ENCODE measurements at regions not wholly inside any gene's neighbourhood (a gene's known extent, or its start where the extent isn't known, plus 50 kb on each side); places are given as distances from the start of the nearest gene placed in this dataset.

DNA sequence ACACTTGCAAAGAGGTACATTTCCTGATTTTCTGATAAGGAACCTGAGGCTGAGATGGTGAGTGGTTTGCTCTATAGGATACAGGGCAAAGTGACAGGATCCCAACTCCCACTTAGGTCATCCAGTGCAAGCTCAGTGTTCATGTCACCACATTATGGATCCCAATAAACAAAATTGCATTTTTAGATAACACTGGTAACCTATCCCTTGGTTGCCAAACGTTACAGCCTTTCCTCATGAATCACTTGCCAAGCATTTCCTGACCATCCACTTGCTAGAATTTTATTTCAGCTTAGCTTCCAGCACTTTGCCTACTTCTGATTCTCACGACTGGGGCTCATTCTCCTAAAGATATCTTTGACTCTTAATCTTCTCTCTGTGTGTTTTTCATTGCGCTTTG, 131.4 kb upstream of the ODAD2 start:
- no peak for ATAC-seq
- peaks cover 3 to 5% of the 10 kb centered on the region in 2 donors for H3K9me3 Mint-ChIP-seq
- intact Hi-C loops (cut with micrococcal nuclease), result no loop called here
- no peak overlapping the region for H3K4me3 ChIP-seq (ENCODE audit: low read length)
- DNase-seq, result no peak
- H3K27me3 Mint-ChIP-seq (ENCODE audit: low read depth in 2 of 2), result no peaks in the 10 kb centered on the region
- H3K9me3 ChIP-seq (ENCODE audit: control insufficient read depth, insufficient read depth, low read length), result no peaks in the 10 kb centered on the region
- peaks cover 8% of the 10 kb centered on the region for H3K4me1 ChIP-seq (ENCODE audit: control insufficient read depth, insufficient read depth, low read length)
- no peak overlapping the region for H3K27ac ChIP-seq (ENCODE audit: low read length)
- WGBS (ENCODE audit: insufficient coverage), result 88% methylated on average over 3 of the region's 3 CpGs
- H3K36me3 ChIP-seq (ENCODE audit: control insufficient read depth, insufficient read depth, low read length), result peaks cover 3% of the 10 kb centered on the region
- H3K4me3 Mint-ChIP-seq, result no peak overlapping the region
- H3K4me1 Mint-ChIP-seq, result peaks cover 22 to 24% of the 10 kb centered on the region in 2 donors
- no peaks in the 10 kb centered on the region for H3K27me3 ChIP-seq (ENCODE audit: control insufficient read depth, insufficient read depth, low read length)
- peaks cover 25% of the 10 kb centered on the region for H3K36me3 Mint-ChIP-seq
- H3K27ac Mint-ChIP-seq, result no peak overlapping the region
- TF ChIP-seq, protein P1, sequence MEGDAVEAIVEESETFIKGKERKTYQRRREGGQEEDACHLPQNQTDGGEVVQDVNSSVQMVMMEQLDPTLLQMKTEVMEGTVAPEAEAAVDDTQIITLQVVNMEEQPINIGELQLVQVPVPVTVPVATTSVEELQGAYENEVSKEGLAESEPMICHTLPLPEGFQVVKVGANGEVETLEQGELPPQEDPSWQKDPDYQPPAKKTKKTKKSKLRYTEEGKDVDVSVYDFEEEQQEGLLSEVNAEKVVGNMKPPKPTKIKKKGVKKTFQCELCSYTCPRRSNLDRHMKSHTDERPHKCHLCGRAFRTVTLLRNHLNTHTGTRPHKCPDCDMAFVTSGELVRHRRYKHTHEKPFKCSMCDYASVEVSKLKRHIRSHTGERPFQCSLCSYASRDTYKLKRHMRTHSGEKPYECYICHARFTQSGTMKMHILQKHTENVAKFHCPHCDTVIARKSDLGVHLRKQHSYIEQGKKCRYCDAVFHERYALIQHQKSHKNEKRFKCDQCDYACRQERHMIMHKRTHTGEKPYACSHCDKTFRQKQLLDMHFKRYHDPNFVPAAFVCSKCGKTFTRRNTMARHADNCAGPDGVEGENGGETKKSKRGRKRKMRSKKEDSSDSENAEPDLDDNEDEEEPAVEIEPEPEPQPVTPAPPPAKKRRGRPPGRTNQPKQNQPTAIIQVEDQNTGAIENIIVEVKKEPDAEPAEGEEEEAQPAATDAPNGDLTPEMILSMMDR (IDR thresholded peaks at IDR 0.05), result no peak

DNA sequence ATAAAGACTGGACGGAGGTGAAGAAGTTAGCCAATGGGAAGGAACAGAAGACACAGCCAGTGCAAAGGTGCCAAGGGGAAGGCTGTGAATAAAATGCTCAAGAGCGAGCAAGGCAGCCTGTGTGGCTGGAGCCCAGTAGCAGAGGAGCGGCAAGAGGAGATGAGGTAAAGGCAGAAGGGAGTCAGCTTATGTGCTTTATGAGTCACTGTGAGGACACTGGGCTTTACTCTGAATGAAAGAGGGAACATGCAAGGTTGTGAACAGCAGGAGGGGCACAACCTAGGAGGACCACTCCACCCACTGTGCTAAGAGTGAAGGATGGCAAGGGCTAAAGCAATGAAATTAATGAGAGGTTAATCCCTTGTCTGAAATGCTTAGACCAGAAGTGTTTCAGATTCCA, 129.0 kb upstream of the ODAD2 start:
- no peaks in the 10 kb centered on the region for H3K27me3 ChIP-seq (ENCODE audit: control insufficient read depth, insufficient read depth, low read length)
- Mint-ChIP-seq H3K4me1 (peaks cover 22 to 30% of the 10 kb centered on the region in 2 donors), H3K4me3 (no peak overlapping the region), H3K27me3 (ENCODE audit: low read depth in 2 of 2) (no peaks in the 10 kb centered on the region), H3K9me3 (peaks cover 0 to 3% of the 10 kb centered on the region in 2 donors), H3K27ac (peak overlapping the region in 1 of 2 donors; percentile 25), H3K36me3 (peaks cover 12% of the 10 kb centered on the region)
- WGBS (ENCODE audit: insufficient coverage), result 96% methylated on average over 3 of the region's 3 CpGs
- intact Hi-C loops (cut with micrococcal nuclease), result no loop called here
- no peaks in the 10 kb centered on the region for H3K9me3 ChIP-seq (ENCODE audit: control insufficient read depth, insufficient read depth, low read length)
- H3K4me1 ChIP-seq (ENCODE audit: control insufficient read depth, insufficient read depth, low read length), result peaks cover 8% of the 10 kb centered on the region
- DNase-seq, result no peak
- H3K4me3 ChIP-seq (ENCODE audit: low read length), result no peak overlapping the region
- H3K36me3 ChIP-seq (ENCODE audit: control insufficient read depth, insufficient read depth, low read length), result peaks cover 5% of the 10 kb centered on the region
- TF ChIP-seq, protein P1 (IDR thresholded peaks at IDR 0.05), result no peak
- ATAC-seq, result peak in 2 of 3 donors; percentile 22 to 34
- H3K27ac ChIP-seq (ENCODE audit: low read length), result no peak overlapping the region

DNA sequence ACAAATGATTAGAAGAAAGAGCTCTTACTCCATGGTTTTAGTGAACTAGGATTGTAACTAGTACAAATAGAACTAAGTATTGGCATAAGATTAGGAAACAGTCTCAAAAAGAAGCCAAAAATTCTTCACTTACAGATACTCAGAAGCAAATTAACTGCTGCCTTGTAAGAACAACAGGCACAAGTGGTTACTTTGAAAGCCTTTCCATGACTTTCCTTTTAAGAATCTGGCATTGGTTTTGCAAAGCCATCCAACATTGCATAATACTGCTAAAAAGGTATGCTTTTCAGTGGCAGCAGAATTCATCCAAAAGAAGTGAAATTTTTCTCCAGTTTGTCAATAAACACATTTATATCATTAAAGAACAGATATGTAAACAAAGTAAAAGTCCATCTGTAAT, 126.8 kb upstream of the ODAD2 start:
- H3K4me1 Mint-ChIP-seq, result peaks cover 22 to 30% of the 10 kb centered on the region in 2 donors
- H3K36me3 ChIP-seq (ENCODE audit: control insufficient read depth, insufficient read depth, low read length), result peaks cover 10% of the 10 kb centered on the region
- peaks cover 0 to 3% of the 10 kb centered on the region in 2 donors for H3K9me3 Mint-ChIP-seq
- no peak overlapping the region for H3K27ac Mint-ChIP-seq
- no peaks in the 10 kb centered on the region for H3K27me3 Mint-ChIP-seq (ENCODE audit: low read depth in 2 of 2)
- H3K36me3 Mint-ChIP-seq, result peaks cover 11% of the 10 kb centered on the region
- TF ChIP-seq, protein P1 (IDR thresholded peaks at IDR 0.05), result no peak
- ATAC-seq, result no peak
- no peak overlapping the region for H3K4me3 Mint-ChIP-seq
- intact Hi-C loops (cut with micrococcal nuclease), result no loop called here
- no peak for DNase-seq
- no peak overlapping the region for H3K4me3 ChIP-seq (ENCODE audit: low read length)
- H3K9me3 ChIP-seq (ENCODE audit: control insufficient read depth, insufficient read depth, low read length), result no peaks in the 10 kb centered on the region
- no peaks in the 10 kb centered on the region for H3K27me3 ChIP-seq (ENCODE audit: control insufficient read depth, insufficient read depth, low read length)
- H3K27ac ChIP-seq (ENCODE audit: low read length), result no peak overlapping the region
- peaks cover 8% of the 10 kb centered on the region for H3K4me1 ChIP-seq (ENCODE audit: control insufficient read depth, insufficient read depth, low read length)

DNA sequence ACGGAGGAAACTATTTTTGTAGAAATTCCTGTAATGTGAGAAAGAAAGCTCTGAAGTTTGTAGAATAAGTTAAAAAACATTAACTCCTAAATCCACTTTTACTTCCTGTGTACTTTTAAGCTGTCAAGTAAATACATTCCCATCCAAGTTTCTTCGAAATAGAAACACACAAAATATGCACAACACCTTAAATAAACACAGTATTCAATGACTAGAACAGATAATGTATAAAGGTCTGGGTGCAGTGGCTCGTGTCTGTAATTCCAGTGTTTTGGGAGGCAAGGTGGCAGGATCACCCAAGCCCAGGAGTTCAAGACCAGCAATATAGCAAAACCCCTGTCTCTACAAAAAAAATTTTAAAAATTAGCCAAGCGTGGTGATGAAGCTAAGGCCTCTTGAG, 121.9 kb upstream of the ODAD2 start:
- intact Hi-C loops (cut with micrococcal nuclease), result no loop called here
- peaks cover 21% of the 10 kb centered on the region for H3K36me3 ChIP-seq (ENCODE audit: control insufficient read depth, insufficient read depth, low read length)
- H3K4me3 Mint-ChIP-seq, result no peak overlapping the region
- no peak overlapping the region for H3K27ac ChIP-seq (ENCODE audit: low read length)
- H3K36me3 Mint-ChIP-seq, result no peaks in the 10 kb centered on the region
- no peak for DNase-seq
- no peaks in the 10 kb centered on the region for H3K9me3 Mint-ChIP-seq
- WGBS (ENCODE audit: insufficient coverage), result 95% methylated on average over 2 of the region's 4 CpGs
- H3K27ac Mint-ChIP-seq, result no peak overlapping the region
- H3K27me3 Mint-ChIP-seq (ENCODE audit: low read depth in 2 of 2), result no peaks in the 10 kb centered on the region
- ATAC-seq, result no peak
- TF ChIP-seq, protein P1 (IDR thresholded peaks at IDR 0.05), result no peak
- H3K27me3 ChIP-seq (ENCODE audit: control insufficient read depth, insufficient read depth, low read length), result no peaks in the 10 kb centered on the region
- no peaks in the 10 kb centered on the region for H3K4me1 ChIP-seq (ENCODE audit: control insufficient read depth, insufficient read depth, low read length)
- peaks cover 0 to 6% of the 10 kb centered on the region in 2 donors for H3K4me1 Mint-ChIP-seq
- H3K9me3 ChIP-seq (ENCODE audit: control insufficient read depth, insufficient read depth, low read length), result no peaks in the 10 kb centered on the region
- no peak overlapping the region for H3K4me3 ChIP-seq (ENCODE audit: low read length)

Data from natural killer cell (primary cell).